Erythroblast (primary cell): ENCODE measurements at regions not wholly inside any gene's neighbourhood (a gene's known extent, or its start where the extent isn't known, plus 50 kb on each side); places are given as distances from the start of the nearest gene placed in this dataset.

Experiments used
- GATA1 ChIP-seq: IDR thresholded peaks from 2 replicates; pipeline ENCODE4 v1.6.1; 2011; ENCODE audit warnings: low read depth, mild to moderate bottlenecking, control low read depth, low read length, moderate library complexity
- POLR2A ChIP-seq: IDR thresholded peaks from 2 replicates; pipeline ENCODE4 v1.6.1; 2011; ENCODE audit warnings: mild to moderate bottlenecking, low read length

DNA sequence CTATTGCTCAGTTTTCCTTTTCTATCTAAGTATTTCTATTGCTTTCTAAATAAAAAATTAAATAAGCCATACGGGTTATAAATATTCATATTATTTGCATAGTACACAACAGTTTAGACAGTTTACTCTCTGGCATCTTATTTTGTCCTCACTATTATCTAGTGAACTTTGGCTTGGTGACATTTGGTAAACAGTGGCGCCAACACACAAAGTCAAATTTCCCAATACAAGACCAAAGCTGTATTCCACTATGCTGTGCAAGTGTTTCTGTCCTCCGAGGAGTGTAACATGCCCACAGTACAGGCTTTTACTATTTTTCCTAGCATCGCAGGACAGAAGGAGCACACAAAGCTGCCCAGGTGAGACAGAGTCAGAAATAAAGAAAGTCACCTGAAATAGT lies 61.7 kb upstream of the TP63 start:
- TF ChIP-seq POLR2A (no peak), GATA1 (no peak)
